ENCODE measurements at regions not wholly inside any gene's neighbourhood (a gene's known extent, or its start where the extent isn't known, plus 50 kb on each side); places are given as distances from the start of the nearest gene placed in this dataset.

DNA sequence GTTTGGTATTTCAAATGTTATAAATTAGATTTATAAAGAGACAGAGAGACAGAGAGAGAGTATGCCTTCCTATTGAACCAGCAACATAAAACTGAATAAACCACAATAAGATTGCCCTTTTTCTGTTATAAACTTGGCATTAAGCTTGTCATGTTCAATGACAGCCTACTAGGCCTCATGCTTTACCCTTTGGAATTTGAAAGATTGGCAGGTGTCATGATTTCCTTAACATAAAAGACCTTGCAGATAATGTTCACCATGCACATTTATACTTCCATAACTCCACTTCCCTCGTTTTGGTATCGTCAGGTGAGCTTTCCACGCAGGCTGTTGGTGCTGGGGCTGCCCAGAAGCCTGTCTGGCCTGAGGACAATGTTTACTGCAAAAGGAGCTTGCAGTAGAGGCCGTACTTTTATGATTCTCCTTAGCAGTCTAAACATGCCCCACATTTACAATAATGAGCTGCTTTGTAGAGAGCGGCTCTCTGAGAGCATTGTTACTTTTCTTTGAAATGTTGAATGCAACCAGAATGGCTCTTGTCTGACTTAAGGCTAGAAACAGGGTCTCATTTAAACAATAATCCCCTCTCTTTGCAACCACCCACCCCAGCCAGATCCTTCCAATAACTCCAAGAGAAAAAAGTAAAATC, 379.1 kb upstream of the ATP5MC3 start:
- DNase-seq (ENCODE audit: low spot score) = no peak

DNA sequence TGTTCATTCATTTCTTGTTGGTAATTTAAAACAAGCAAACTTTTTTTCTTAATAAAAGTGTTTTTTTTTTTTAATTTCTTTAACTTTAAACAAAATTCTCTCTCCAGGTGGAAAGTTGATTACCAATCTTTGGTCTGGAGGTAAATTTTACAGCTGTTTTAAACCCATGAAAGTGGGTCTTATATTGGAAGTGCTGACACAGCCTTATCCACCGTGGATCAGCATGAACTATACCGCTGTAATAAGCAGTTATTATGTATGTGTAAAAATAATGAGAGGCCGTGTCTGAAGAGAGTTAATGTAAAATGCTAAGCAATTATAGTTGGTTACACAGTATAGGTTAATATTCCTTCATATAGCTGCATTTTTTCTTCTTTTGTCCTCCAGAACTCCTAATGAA, 378.1 kb upstream of the ATP5MC3 start:
- no peak for DNase-seq (ENCODE audit: low spot score)

DNA sequence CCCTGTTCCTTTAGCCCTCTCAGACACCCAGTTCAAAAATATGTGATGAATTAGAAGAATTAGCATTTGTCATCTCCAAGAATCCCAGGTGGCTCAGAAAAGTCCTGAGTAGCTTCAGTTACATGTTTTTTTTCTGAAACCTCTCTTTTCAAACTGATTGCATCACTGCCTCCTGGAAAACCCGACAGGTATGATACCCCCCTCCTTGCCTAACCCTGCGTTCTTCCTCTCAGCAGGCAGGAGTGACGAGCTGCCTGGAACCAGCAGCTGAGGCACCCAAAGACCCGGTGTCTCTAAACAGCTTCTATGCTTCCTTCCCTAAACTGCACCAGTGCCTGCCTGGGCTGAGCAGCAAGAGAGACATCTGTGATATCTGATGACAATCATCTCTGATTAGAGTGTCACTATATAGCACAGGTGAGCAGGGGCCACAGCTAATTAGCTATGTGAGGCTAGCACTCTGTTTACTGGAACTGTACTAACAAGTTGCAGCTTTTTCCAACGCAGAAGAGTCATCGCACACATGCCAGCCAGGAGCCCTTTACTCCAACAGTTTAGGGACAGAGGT, 376.4 kb upstream of the ATP5MC3 start:
- DNase-seq (ENCODE audit: low spot score) = no peak

DNA sequence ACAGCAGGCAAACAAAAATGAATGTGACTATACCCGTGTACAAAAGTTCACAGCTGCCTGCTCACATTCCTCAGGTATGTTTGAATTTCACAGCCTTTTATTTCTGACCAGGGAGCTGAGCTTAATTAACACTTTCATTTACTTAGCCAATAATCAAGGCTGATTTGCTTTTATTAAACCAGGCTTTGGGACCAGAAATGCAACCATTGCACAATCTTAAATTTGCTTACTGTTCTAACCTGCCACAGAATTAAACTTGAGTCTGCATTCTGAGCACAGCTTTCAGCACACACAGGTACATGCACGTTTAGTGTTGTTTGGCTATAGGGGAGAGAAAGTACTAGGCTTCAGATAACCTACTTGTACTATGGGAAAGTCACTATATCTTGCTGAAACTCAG, 372.4 kb upstream of the ATP5MC3 start:
- DNase-seq (ENCODE audit: low spot score) = no peak

DNA sequence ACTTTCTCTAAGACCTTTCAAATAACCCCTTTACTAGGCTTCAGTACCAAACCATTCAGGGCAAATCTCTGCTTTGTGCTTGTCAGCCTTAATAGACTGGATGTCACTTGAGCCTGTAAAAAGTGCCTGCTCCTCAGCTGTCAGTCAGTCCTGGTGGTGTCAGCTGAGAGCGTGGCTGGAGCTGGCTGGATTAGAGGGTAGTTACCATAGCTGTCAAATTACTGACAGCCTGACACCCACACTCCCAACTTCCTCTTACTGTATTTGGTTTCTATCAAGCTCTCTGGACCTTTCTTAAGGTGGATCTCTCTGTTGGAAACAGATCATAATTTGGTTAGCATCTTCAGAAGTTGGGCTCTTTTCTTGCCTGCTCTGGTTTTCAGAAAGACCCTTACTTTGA, 371.4 kb upstream of the ATP5MC3 start:
- DNase-seq (ENCODE audit: low spot score) = no peak

DNA sequence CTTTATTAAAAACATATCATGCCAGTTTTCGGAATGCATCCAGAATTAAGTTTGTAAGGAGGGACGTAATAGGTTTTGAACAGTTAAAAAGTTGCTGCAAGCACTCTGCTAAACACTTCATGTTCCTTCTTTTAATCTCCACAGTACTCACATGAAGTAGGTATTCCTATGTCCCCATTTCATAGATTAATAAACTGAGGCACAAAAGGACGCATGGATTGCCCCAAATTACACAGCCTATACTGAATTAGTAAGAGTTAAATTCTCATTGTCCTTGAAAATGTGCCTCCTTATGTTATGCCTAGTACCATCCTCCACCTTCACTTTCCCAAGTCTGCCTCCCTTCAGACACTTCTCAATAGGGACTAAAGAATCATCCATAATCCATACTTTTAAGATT, 358.9 kb upstream of the ATP5MC3 start:
- no peak for DNase-seq (ENCODE audit: low spot score)

DNA sequence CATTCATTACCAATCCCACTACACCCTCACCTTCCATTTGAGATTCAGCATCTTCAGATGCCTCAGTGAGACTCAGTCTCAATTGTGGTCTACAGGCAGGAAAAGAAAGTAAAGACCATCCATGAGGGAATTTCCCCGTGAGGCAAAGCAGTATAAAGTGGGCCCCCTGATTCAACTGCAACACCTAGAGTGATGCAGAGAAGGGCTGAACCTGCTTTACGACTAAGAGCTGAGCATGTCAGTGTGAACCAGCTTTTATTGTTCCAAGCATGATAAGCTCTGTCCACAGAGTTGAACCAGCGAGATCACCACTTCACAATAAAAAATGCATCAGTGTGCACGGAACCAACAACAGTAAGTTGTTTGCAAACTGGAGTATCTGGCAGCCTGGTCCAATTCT, 357.6 kb upstream of the ATP5MC3 start:
- DNase-seq (ENCODE audit: low spot score) = no peak

DNA sequence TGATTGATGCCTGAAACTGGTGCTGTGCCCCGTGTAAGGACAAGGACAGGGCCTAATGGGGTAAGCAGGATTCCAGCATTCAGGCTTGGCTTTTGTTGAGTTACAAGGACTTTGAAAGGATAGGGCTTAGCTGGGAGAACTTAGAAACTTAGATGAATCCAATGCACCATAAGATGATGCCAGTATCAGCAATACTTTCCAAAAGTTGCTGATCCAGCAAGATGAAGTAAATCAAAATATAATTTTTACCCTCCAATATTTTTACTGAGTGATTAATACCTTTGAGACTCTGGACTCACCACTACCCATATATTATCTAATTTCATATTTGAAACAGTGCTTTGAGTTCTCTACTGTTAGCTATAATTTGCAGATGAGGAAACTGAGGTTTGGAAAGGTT, 354.5 kb upstream of the ATP5MC3 start:
- DNase-seq (ENCODE audit: low spot score) = no peak

DNA sequence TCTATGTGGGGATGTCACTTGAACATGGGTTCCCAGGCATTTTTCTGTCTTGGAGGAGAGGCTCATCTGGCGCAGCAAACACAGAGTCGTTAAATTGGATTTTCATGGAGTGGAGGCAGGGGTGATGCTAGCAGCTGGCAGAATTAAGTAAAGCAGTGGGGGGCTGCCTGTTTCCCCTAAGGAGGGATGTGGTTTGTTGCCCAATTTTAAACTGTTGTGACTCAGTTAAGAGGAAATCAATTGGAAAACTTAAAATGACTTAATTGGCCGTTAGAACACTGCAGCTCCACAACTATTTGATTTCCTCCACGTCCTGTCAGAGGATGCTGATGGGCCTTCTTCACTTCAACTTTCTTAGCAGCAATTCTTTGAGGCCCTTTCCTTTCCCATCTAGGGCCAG, 354.1 kb upstream of the ATP5MC3 start:
- no peak for DNase-seq (ENCODE audit: low spot score)

DNA sequence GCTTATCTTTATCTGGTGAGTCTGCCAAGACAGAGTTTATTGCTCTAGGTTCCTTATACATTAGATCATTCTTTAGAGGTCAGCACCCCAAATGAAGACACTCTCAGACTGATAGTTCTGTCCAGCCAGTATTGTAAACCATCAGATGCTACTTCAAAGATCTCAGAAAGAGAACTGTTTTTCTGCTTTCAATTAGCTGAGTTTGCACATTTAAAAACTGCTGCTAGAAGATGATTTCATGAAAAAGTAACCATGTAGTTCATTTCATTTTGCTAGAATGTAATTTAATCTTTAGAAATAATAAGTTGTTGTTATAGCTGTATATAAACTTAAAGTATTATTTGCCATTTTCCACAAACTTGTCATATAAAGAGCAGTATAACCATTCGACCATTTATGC, 344.5 kb upstream of the ATP5MC3 start:
- DNase-seq (ENCODE audit: low spot score) = no peak

DNA sequence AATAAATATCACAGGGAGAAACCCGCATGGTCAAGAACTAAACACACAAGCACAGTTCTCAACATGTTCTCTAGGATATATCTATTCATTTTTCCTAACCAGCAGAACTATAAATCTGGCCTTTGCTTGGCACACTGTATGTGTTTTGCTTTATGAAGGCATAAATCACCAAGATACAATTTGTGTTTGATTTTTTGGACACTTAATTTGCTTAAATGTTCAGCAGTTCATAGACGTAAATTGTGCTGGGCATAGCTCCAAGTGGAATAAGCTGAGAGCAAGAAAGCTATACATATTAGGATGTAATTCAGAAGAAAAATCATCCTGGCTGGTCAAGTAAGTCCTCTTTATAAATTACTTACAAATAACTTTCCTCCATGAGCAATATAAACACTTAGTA, 341.5 kb upstream of the ATP5MC3 start:
- DNase-seq (ENCODE audit: low spot score) = no peak

DNA sequence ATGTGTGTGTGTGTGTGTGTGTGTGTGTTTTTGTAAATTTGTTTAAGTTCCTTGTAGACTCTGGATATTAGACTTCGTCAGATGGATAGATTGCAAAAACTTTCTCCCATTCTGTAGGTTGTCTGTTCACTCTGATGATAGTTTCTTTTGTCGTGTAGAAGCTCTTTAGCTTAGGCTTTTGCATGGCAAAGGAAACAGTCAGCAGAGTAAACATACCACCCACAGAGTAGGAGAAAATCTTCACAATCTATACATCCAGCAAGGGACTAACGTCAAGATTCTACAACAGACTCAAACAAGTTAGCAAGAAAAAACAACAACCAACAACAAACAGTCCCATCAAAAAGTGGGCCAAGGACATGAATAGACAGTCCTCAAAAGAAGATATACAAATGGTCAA, 336.7 kb upstream of the ATP5MC3 start:
- DNase-seq (ENCODE audit: low spot score) = no peak

DNA sequence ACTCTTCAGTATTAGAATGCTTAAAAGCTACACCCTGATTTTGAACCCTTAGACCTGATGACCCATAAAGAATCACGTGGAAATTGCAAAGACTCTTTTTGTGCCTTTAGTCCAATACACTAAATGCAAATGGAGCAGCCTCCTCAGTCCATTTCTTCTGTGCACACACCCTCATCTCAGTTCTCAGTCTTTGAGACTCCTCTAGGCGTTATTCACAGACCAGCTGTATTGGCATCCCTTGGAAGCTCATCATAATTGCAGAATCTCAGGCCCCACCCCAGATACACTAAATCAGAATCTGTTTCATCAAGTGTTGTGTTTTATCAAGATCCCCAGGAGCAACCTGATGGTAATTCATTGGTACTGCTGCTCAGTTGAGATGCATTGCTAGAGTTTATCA, 335.0 kb upstream of the ATP5MC3 start:
- DNase-seq (ENCODE audit: low spot score) = no peak

DNA sequence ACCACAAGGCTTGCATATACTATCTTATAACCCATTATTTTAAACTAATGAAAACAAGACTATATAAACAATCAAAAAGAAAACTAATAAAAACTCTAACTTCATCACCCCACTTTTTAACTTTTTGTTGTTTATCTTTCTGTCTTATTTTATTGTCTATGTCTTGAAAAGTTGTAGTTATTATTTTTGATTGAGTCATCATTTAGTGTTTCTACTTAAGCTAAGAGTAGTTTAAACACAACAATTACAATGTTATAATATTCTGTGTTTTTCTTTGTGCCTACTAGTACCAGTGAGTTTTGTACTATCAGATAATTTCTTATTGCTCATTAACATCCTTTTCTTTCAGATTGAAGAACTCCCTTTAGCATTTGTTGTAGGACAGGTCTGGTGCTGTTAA, 318.7 kb upstream of the ATP5MC3 start:
- no peak for DNase-seq (ENCODE audit: low spot score)

DNA sequence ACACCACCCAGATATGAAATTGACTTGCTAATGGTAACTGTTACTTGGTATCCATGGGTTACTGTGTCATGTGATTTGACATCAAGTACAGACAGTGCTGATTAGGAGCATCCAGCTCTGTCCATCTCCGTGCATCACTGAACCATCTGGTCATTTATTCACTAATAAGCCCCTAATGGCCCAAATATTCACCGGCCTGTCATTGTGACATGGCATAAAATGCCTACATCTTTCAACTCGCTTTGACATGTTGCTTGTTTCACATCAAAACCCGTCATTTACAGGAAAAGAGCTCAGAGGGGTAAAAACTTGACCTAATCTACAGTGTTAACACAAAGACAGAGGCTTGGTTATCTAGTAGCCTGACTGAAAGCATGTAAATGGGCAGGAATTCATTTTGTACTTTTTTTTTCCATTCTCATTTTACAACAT, 308.9 kb upstream of the ATP5MC3 start:
- no peak for DNase-seq (ENCODE audit: low spot score)

DNA sequence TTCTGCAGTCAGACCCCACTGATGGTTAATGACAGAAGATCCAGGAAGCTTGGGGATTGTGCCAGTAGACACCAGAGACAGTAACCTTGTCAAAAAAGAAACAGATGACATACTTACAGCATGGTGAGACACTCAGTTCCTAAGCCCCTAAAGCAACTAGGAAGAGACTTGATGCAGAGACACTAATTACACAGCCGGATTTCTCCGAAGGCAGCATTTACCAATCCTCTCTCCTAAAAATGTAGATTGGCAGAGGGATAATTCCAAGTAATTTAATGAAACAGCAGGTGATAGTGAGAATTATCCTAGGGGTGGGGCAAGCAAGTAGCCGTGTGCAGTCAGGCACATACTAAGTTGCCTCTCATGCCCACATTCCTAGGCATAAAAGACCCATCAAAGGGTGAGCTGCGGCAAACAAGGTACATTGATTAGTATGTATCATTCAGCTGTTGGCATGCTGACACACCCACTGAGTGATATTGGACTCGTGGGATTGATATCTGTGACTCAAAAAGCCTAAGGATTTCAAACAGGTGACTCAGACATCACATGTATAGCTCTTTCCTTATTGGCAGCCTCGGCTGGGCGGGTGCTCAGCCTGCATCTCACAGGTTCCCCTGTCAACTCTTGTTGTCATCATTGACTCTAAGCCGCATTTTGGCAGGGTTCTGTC, 296.7 kb upstream of the ATP5MC3 start:
- DNase-seq (ENCODE audit: low spot score) = no peak

DNA sequence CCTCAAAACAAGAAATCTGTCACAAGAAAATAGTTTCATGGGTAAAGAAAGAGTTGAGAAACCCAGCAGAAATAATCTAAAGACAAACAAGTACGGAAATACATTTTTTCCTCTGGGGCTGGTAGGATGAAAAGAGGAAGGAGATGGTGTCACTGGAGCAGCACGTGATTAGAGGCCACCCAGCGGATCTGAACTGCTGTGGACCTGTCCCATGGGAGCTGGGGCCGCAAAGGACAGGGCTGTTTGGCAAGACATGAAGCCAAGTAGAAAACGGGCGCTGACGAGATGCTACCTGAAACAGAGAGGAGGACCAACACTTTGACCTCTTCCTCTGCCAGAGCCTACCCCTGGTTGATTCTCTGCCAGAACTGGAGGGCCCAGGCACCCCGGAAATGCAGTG, 295.4 kb upstream of the ATP5MC3 start:
- no peak for DNase-seq (ENCODE audit: low spot score)

DNA sequence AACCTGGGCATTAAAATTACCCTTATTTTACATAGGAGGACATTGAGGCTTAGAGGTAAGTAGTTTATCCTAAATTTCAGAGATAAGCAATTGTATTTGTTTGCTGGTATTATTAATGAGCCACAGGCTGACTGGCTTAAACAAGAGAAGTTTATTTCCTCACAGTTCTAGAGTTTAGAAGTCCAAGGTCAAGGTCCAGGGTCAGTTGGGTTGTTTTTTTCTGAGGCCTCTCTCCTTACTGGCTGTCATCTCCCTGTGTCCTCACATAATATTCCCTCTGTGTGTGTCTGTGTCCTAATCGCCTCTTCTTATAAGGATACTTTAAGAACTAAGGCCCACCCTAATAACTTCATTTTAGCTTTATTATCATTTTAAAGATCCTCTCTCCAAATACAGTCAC, 294.9 kb upstream of the ATP5MC3 start:
- no peak for DNase-seq (ENCODE audit: low spot score)

DNA sequence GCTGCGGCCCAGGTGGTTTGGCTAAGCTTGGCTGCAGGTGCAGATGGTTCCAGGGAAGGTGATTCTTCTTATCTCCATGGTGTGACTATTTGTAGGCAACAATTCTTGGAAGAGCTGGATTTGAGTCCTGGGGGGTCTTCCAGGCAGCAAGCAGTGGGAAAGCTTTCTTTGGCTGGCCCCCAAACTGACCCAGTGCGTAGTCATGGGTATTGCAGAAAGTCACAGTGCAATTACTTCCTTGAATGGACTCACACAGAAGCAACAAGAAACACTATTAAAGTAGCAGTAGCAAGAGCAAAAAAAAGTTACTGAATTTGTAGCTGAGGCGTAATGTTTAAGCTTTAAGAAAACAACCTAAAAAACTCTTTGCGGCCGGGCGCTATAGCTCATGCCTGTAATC, 293.6 kb upstream of the ATP5MC3 start:
- no peak for DNase-seq (ENCODE audit: low spot score)

DNA sequence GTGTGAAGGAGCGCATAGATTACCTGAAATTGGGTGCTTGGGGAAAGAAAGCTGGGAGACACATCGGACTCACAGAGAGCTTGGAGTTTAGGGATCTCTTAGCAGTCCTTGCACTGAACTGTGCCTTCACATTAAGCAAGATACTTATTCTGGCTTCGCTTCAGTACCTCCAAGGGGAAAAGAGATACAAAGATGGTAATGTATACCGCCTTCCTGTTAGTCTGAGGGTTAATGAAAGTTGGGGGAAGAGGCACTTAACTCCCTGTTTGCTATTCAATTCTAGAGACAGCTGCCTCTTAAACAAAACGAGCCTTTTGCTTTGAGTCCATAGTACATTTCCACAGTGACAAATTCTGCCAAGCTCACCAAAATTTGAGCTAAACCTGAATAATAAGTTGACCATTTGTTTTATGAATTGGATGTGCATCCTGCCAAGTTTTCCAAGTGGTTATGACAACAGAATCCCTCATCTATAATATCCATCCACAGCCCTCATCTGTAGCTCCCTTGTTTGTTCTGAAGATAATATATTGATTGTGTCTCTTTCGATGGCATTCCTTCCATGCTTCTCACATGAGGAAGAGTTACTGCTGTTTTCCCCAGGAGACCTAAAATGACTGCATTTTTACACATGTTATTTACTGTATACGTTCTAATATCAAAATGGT, 287.1 kb upstream of the ATP5MC3 start:
- DNase-seq (ENCODE audit: low spot score) = no peak

DNA sequence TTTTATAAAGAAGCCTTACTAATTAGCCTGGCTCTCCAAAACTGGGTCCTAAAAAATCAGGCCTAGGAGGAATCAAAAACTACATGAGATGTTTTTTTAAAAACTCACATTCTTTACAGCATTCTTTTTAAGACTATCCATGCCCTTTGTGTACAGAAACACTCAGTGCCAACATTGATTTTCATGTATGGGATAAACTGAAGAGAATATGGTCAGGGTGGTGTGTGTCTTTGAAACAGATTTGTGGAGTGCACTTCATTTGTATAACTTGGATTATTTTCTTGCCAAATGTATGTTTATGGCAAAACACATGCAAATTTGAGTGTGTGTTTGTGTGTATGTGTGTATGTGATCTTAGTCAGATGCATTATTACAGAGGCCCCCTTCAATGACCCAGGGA, 283.6 kb upstream of the ATP5MC3 start:
- DNase-seq (ENCODE audit: low spot score) = no peak

DNA sequence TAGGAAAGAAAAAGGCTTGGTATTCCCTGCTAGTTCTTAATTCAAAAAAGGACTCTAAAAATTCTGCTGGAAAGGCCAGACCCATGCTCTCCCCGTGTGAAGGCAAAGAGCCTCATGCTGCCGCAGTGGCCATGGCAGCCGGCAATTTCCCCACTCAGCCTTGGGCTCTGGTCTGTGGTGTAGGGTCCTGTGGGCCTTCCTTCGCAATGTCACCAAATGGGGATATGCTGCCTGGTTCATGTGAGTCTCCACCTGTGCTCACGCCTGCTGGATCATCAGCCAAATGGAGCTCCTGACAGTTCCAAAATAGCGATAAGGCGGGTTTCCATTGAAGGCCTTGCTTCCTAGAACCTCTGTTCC, 282.8 kb upstream of the ATP5MC3 start:
- DNase-seq (ENCODE audit: low spot score) = no peak

DNA sequence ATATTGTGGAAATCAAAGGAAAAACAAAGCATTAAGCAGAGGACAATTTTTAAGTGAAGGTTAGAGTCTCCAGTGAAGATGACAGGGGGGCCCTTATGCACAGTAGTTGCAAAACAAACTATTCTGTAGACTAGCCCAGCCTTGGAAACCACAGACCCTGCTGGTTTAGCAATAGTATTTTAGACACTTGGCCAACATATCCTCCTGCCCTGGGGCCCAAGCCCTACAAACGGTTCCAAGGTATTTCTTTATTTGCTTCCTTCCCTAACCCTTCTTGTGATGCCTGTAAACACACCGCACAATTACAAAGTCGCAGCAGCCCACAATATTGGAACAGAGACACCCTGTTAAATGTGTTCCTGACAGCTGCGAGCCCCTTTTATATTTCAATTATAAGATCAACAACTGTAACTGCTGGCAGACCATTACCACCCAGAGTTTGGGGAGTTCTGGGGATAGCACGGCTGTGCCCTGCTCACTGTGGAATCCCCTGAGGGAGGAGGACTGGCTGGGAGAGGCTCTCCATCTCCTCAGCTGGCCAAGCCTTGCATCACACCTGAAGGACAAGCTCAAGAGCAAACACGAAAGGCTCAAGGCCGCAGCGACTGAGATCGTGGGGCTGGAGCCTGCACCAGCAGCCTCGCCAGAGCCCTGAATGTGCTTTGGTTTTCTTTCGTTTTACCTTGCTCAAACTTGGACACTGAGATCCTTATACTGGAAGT, 282.2 kb upstream of the ATP5MC3 start:
- no peak for DNase-seq (ENCODE audit: low spot score)

All from germinal center (tissue), 1 donor.